PFSK-1 (cell line): ENCODE measurements at regions not wholly inside any gene's neighbourhood (a gene's known extent, or its start where the extent isn't known, plus 50 kb on each side); places are given as distances from the start of the nearest gene placed in this dataset.

Experiments used
- POLR2AphosphoS5 ChIP-seq: IDR thresholded peaks from 2 replicates; pipeline ENCODE4 v1.6.1; 2012; ENCODE audit warnings: low read depth, mild to moderate bottlenecking, control low read depth, low read length, moderate library complexity
- REST ChIP-seq, 2 experiments: IDR thresholded peaks; 2 replicates each; pipeline versions ENCODE4 v1.6.1 to v1.8.0; 2011 to 2012; ENCODE audit warnings: low read depth in 2 of 2, low read length in 2 of 2, control low read depth in 1 of 2, inconsistent platforms in 1 of 2, mild to moderate bottlenecking in 1 of 2, moderate library complexity in 1 of 2; ENCODE audit not compliant: insufficient read depth in 1 of 2
- SIN3A ChIP-seq: IDR thresholded peaks from 2 replicates; pipeline ENCODE4 v1.6.1; 2012; ENCODE audit warnings: mild to moderate bottlenecking, low read length, moderate library complexity, borderline replicate concordance; ENCODE audit not compliant: insufficient read depth
- TAF1 ChIP-seq: IDR thresholded peaks from 2 replicates; pipeline ENCODE4 v1.6.1; 2012; ENCODE audit warnings: low read length, control low read depth, borderline replicate concordance; ENCODE audit not compliant: insufficient read depth

- TF ChIP-seq POLR2AphosphoS5 (no peak), REST (IDR thresholded peaks at IDR 0.05; ENCODE audit: insufficient read depth in 1 of 2, low read depth in 2 of 2, low read length in 2 of 2) (no peak), TAF1 (no peak), SIN3A (no peak)
Observed at GRCh38 chr5:72746736-72747135, 69.7 kb upstream of the TNPO1 start.
